CD4-positive, alpha-beta T cell treated with Interleukin-15 for 1 hour (primary cell): ENCODE measurements at regions not wholly inside any gene's neighbourhood (a gene's known extent, or its start where the extent isn't known, plus 50 kb on each side); places are given as distances from the start of the nearest gene placed in this dataset.

Experiments
- DNase-seq: peaks from one replicate; pipeline ENCODE4 v3.0.0-alpha.2; 2020

GRCh38 chrX:104306180-104306579, 51.4 kb upstream of the ESX1 start:
- no peak for DNase-seq
